Liver (tissue), 7 donors: ENCODE measurements at regions not wholly inside any gene's neighbourhood (a gene's known extent, or its start where the extent isn't known, plus 50 kb on each side); places are given as distances from the start of the nearest gene placed in this dataset.
"Not testable (repeated sequence)": the region's sequence is repeated elsewhere in the genome, so short reads cannot be mapped to it uniquely, and the experiment has no call there.

Experiments
- DNase-seq: peaks from one replicate; pipeline ENCODE4 v3.0.0-alpha.2; 2017; ENCODE audit warnings: low spot score
- H3K27ac ChIP-seq, 2 donors: one replicate each; pipeline ENCODE4 v1.7.0; 2013; ENCODE audit warnings: inconsistent platforms in 2 of 2, low read length in 2 of 2, control low read depth in 1 of 2, low read depth in 1 of 2, mild to moderate bottlenecking in 1 of 2
- H3K27me3 ChIP-seq, 4 donors: one replicate each; pipeline versions ENCODE4 v1.6.1 to v1.7.0; 2013; ENCODE audit warnings: low read length in 3 of 4, inconsistent platforms in 1 of 4, mild to moderate bottlenecking in 1 of 4, moderate library complexity in 1 of 4; ENCODE audit not compliant: control insufficient read depth in 4 of 4, insufficient read depth in 4 of 4
- H3K36me3 ChIP-seq, 4 donors: one replicate each; pipeline versions ENCODE4 v1.6.1 to v1.7.0; 2013; ENCODE audit warnings: low read length in 3 of 4, mild to moderate bottlenecking in 3 of 4, low read depth in 1 of 4, moderate library complexity in 1 of 4; ENCODE audit not compliant: control insufficient read depth in 4 of 4, insufficient read depth in 3 of 4
- H3K4me1 ChIP-seq, 4 donors: one replicate each; pipeline versions ENCODE4 v1.6.1 to v1.7.0; 2013; ENCODE audit warnings: low read length in 3 of 4, mild to moderate bottlenecking in 3 of 4, moderate library complexity in 1 of 4; ENCODE audit not compliant: control insufficient read depth in 4 of 4, insufficient read depth in 4 of 4
- H3K4me3 ChIP-seq, 3 donors: one replicate each; pipeline versions ENCODE4 v1.6.1 to v1.7.0; 2013; ENCODE audit warnings: low read length in 3 of 3, control low read depth in 1 of 3, low read depth in 1 of 3, mild to moderate bottlenecking in 1 of 3
- H3K9ac ChIP-seq, 2 donors: one replicate each; pipeline ENCODE4 v1.7.0; 2013; ENCODE audit warnings: low read length in 2 of 2, mild to moderate bottlenecking in 2 of 2, moderate library complexity in 2 of 2, control low read depth in 1 of 2, low read depth in 1 of 2
- H3K9me3 ChIP-seq, 4 donors: one replicate each; pipeline versions ENCODE4 v1.6.1 to v1.7.0; 2013; ENCODE audit warnings: low read length in 3 of 4; ENCODE audit not compliant: control insufficient read depth in 4 of 4
- EGR1 ChIP-seq, 2 donors: IDR thresholded peaks; 2 replicates each; pipeline ENCODE4 v1.6.1; 2016 to 2018; ENCODE audit warnings: antibody characterized with exemption in 2 of 2, low read depth in 2 of 2
- FOXA1 ChIP-seq: IDR thresholded peaks from 2 replicates; pipeline ENCODE4 v1.6.1; 2016; ENCODE audit warnings: antibody characterized with exemption
- GABPA ChIP-seq, 2 donors: IDR thresholded peaks in 1 of 2; conservative IDR thresholded peaks in 1 of 2; 2 replicates each; pipeline ENCODE4 v1.6.1; 2016; ENCODE audit warnings: antibody characterized with exemption in 2 of 2, mild to moderate bottlenecking in 1 of 2, moderate library complexity in 1 of 2
- HNF4A ChIP-seq, 2 donors: conservative IDR thresholded peaks; 2 replicates each; pipeline ENCODE4 v1.6.1; 2016; ENCODE audit warnings: antibody characterized with exemption in 2 of 2, mild to moderate bottlenecking in 2 of 2
- HNF4G ChIP-seq: IDR thresholded peaks from 2 replicates; pipeline ENCODE4 v1.6.1; 2016; ENCODE audit warnings: antibody characterized with exemption
- JUND ChIP-seq, 2 donors: IDR thresholded peaks; 2 replicates each; pipeline ENCODE4 v1.6.1; 2016; ENCODE audit warnings: antibody characterized with exemption in 2 of 2
- MAX ChIP-seq: IDR thresholded peaks from 2 replicates; pipeline ENCODE4 v1.6.1; 2016; ENCODE audit warnings: antibody characterized with exemption
- NR2F2 ChIP-seq: IDR thresholded peaks from 2 replicates; pipeline ENCODE4 v1.6.1; 2016; ENCODE audit warnings: antibody characterized with exemption
- RAD21 ChIP-seq, 2 donors: IDR thresholded peaks; 2 replicates each; pipeline ENCODE4 v1.6.1; 2016; ENCODE audit warnings: antibody characterized with exemption in 2 of 2, mild to moderate bottlenecking in 2 of 2
- RXRA ChIP-seq, 2 donors: IDR thresholded peaks; 2 replicates each; pipeline ENCODE4 v1.6.1; 2017 to 2018; ENCODE audit warnings: antibody characterized with exemption in 2 of 2, mild to moderate bottlenecking in 1 of 2
- SP1 ChIP-seq: IDR thresholded peaks from 2 replicates; pipeline ENCODE4 v1.6.1; 2018; ENCODE audit warnings: antibody characterized with exemption, mild to moderate bottlenecking
- TAF1 ChIP-seq: conservative IDR thresholded peaks from 2 replicates; pipeline ENCODE4 v1.6.1; 2016; ENCODE audit warnings: antibody characterized with exemption, mild to moderate bottlenecking
- YY1 ChIP-seq: IDR thresholded peaks from 2 replicates; pipeline ENCODE4 v1.6.1; 2016; ENCODE audit warnings: antibody characterized with exemption, mild to moderate bottlenecking
- ZBTB33 ChIP-seq: IDR thresholded peaks from 2 replicates; pipeline ENCODE4 v1.6.1; 2016; ENCODE audit warnings: antibody characterized with exemption
- WGBS: extraction: QIAGEN DNeasy Blood & Tissue Kit; methylation state at CpG from one replicate; pipeline ENCODE4 v1.1.7; 2013; 5-methylcytosine and 5-hydroxymethylcytosine counted together
- donor health status: healthy.
- donor health status: healthy.
- donor health status: healthy.
- donor health status: healthy.

- 90% methylated on average over 17 of the region's 17 CpGs for WGBS
- H3K36me3 ChIP-seq, H3K9me3 ChIP-seq, H3K27ac ChIP-seq, H3K4me1 ChIP-seq, DNase-seq, H3K9ac ChIP-seq, H3K4me3 ChIP-seq, H3K27me3 ChIP-seq: not testable (repeated sequence)
These were observed 126.4 kb downstream of the RBM46 start for GRCh38 chr4:154907345-154908045.

GRCh38 chr4:154908168-154908567 lies 127.1 kb downstream of the RBM46 start:
- Histone ChIP-seq H3K4me1 (no peaks in the 10 kb centered on the region), H3K27ac (no peak overlapping the region), H3K9me3 (no peaks in the 10 kb centered on the region), H3K36me3 (no peaks in the 10 kb centered on the region), H3K4me3 (no peak overlapping the region), H3K27me3 (no peaks in the 10 kb centered on the region), H3K9ac (no peak overlapping the region)
- TF ChIP-seq JUND (IDR thresholded peaks at IDR 0.05) (no peak), HNF4A (conservative IDR thresholded peaks at IDR 0.05) (no peak), RAD21 (IDR thresholded peaks at IDR 0.05) (no peak), RXRA (IDR thresholded peaks at IDR 0.05) (no peak), SP1 (no peak)
- 94% methylated on average over 1 of the region's 1 CpG for WGBS
- no peak for DNase-seq

- DNase-seq, result no peak
- peaks cover 0 to 3% (median 0%) of the 10 kb centered on the region in 4 donors for H3K27me3 ChIP-seq
- 58% methylated on average over 1 of the region's 1 CpG for WGBS
- TF ChIP-seq MAX (no peak), NR2F2 (no peak), SP1 (no peak), EGR1 (IDR thresholded peaks at IDR 0.05; ENCODE audit: low read depth in 2 of 2) (no peak), FOXA1 (no peak), TAF1 (no peak), HNF4G (no peak), HNF4A (conservative IDR thresholded peaks at IDR 0.05) (no peak), JUND (IDR thresholded peaks at IDR 0.05) (no peak), GABPA (IDR thresholded peaks at IDR 0.05 in 1 of 2, conservative IDR thresholded peaks at IDR 0.05 in 1 of 2) (no peak), RAD21 (IDR thresholded peaks at IDR 0.05) (no peak), ZBTB33 (no peak), RXRA (IDR thresholded peaks at IDR 0.05) (no peak), YY1 (no peak)
- no peaks in the 10 kb centered on the region for H3K36me3 ChIP-seq
- no peaks in the 10 kb centered on the region for H3K4me1 ChIP-seq
- H3K4me3 ChIP-seq, result no peak overlapping the region
- H3K9me3 ChIP-seq, result no peaks in the 10 kb centered on the region
- H3K9ac ChIP-seq, result no peak overlapping the region
- no peak overlapping the region for H3K27ac ChIP-seq
These were observed 130.0 kb downstream of the RBM46 start for GRCh38 chr4:154911097-154911496.
